NCI-H774 (cell line): ENCODE measurements at regions not wholly inside any gene's neighbourhood (a gene's known extent, or its start where the extent isn't known, plus 50 kb on each side); places are given as distances from the start of the nearest gene placed in this dataset.
"Not testable (repeated sequence)": the region's sequence is repeated elsewhere in the genome, so short reads cannot be mapped to it uniquely, and the experiment has no call there.

Experiments
- DNase-seq: peaks from one replicate; lab custom pipeline; 2025; lab: John Stamatoyannopoulos, UW

DNA sequence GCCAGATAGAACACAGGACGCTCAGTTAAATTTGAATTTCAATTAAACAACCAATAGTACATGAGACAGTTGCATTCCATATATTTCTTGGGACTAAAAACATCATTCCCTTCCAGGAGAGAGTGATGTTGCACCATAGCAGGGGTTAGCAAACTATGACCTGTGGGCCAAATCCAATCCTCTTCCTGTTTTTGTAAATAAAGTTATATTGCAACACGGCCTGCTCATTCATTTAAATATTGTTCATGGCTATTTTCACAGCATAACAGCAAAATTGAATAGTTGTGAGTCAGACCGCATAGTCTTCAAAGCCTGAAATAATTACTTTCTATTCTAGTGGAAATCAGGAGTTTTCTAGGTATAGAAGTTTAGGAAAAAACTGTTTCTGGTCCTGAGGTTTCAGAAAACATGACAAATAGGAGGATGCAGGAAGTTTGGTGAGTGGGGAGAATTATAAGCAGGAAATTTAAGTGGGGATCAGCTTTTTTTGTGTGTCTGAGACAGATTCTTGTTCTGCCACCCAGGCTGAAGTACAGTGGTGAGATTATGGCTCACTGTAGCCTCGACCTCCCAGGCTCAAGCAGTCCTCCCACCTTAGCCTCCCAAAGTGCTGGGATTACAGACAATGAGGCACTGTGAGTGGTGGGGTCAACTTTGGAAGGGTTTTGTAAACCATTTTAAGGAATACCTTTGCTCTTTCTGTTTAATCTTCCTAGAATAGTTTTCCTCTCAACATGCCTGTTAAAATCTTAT lies 131.5 kb downstream of the SOCS6 start:
- no peak for DNase-seq

DNA sequence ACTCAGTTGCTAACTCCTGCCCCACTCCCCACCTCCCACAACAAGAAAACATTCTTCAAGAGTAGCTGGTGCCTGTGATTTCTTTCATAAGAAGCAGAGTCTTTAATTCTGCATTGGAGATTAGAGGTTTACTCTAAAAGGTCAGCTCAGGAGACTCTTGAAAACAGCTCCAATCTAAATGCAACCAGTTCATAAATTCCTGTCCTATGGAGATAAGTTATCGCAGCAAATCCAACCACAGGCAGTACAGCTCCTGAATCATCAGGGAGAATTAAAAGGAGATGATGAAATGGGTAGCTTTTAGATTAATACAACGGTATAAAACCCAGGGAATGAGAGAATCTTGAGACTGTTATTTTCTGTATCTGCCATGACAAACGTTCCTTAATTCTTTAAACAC lies 130.7 kb downstream of the SOCS6 start:
- no peak for DNase-seq

DNA sequence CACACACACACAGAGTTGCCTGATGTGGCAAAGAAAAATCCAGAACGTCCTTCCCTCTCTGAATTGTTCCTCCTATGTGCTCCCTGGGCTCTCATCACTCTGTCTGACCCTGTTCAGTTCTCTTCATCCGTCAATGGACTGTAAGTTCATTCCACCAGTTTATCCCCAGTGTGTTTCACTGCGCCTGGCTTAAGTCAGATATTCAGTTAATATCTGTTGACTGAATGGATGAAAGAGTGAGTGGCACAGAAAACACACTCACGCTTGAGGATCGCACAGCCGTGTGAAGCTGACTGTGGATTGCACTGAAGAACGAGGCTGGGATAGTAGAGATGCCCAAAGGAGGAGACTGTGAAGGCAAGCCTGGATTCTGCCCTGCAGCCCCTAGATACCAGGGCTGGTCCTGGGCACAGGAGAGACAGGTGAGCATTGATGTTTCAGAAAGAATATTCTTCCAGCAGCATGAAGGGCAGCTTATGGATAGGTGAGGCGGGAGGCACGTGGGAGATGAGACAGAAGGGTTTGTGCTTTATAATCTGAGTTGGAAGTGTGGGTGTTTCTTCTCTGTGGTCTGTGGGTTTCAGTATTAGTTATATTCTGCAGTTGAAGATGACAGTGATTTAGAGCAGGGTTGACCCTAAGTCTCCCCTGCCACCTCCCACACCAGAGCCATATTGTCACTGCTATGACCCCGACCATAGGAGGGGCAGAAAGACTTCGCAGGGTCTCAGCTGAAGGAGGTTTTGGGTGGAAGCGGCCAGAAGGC lies 129.9 kb downstream of the SOCS6 start:
- DNase-seq: no peak

DNA sequence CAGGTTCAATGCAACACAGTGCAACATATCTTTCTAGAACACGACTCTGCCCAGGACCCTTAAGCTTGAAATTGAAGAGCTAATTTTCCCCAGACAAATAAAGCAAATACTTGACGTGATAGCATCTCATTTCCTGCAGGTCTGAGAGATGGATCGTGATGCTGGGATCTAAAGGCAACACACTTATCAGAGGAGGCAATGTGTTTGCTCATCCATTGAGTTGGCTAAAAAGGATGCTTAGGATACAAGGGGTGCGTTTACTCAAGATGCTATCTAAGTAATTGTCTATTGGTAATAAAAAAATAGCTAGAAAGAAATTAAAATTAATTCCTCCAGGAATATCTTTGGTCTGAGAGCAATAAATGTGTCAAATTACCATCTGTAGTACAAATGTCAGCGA lies 129.0 kb downstream of the SOCS6 start:
- DNase-seq: no peak

DNA sequence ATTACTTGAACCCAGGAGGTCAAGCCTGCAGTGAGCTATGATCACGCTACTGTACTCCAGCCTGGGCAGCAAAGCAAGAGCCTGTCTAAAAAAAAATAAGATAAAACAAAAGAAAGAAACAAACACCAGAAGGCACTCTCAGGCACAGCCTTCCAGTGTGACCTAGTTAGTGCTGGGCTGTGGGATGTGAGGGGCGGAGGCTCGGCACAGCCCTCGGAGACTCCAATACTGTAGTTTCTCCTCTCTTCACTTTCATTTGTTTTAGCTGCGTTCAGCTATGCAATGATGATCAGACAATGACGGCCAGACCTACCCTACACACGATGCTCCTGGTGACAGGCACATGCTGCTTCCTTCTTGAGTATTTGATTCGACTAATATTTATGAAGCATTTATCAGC lies 127.7 kb downstream of the SOCS6 start:
- no peak for DNase-seq

DNA sequence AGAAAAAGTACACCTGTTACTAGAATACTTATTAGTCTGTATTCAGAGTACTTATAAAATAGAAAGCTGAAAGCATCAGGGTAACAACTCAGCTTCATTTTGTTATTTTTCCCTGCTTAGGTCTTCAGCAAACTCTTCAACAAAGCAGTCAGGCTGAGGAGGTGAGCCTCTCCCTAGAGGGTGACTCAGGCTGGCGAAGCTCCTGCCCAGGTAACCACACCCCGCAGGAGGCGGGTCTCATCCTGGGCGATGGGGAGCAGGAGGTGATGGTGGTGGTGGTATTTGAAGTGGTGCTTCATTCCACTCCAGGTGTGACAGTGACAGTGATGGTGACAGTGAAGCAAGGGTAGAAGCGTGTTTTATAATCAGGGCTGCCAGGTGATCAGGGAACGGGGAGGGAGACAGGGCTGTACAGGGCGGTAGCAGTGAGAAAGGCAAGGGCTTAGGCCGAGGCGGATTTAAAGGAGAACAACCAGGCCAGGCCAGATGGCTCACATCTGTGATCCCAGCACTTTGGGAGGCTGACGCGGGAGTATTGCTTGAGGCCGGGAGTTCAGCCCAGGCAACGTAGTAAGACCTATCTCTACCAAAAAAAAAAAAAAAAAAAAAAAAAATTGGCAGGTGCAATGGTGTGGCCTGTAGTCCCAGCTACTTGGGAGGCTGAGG lies 127.1 kb downstream of the SOCS6 start:
- no peak for DNase-seq

DNA sequence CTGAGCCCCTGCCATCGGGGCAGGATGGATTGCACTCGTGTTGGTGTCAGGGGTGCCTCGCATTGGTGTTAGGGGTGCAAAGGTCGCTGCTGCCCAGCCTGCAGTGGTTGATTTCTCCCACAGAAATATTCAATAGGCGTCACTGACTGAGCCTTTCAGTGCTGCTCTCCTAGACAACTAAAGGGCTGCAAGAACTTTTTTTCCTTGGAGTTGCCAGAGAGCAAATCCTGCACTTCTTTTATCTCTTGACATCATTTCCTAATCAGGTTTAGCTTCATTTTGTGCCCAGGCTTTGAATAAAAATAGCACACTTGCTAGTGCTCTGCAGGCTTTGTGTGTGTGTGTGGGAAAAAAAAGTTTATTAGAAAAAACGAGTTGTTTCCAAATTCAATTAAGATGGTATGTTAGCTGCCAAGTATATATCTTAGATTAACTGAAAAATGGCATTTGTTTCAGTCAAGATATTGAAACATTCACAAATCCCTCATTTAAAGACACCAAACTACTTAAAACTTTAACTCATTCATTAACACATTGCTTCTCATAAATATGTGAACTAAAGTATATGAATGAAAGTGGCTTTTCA lies 125.6 kb downstream of the SOCS6 start:
- DNase-seq: no peak

DNA sequence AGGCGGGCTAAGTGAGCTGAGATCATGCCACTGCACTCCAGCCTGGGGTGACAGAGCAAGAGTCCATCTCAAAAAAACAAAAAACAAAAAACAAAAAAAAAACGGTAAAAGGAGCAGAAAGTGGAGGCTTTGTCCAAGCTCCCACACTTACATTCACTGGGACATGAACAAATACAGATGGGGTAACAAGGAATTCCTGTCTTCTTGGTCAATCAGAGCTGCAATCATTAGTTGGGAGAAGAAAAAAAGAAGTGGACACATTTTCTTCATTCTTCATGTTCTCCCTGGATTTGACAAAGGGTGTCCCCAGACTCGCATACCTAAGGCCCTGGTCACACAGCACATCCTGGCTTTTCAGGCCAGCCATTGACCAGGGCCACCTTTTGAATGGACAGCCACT lies 124.6 kb downstream of the SOCS6 start:
- no peak for DNase-seq

DNA sequence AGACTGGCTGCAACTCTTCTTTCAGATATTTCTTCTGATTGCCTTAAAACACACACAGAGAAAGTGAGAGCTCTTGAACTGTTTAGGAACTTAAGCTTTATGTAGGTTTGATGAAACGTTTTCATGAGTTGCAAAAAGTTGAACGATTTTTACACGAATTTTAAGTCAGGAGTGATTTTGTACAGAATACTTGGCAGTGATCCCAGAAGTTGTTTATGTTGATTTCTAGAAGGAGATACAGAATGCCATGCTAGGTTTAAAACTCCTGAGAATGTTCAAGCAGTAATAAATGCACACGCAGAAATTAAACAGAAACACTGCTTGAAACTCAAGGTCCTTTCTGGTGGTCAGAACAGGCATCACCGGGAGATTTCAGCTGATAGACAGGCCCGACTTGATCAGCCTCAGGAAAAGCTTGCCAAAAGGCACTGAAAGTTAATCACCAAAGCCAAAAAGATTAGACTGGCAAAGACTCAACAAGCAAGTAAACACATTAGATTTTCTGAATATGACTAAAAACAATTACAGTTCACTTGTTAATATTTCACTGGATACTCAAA lies 123.1 kb downstream of the SOCS6 start:
- no peak for DNase-seq

DNA sequence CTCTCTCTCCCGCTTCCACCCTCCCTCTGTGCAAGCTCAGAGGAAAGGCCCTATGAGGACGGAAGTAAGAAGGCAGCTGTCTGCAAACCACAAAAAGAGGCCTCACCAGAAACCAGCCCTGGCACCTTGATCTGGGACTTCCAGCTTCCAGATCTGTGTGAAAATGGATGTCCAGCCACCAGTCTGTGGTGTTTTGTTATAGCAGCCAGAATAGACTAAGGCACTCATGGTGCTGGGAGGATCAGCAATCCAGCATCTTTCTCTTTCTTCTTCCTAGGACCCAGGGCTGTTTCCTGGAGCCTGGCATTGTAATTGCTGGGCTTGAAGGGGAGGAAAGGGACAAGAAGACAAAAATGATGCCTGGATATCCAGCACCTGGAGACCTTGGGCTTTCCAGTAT lies 122.5 kb downstream of the SOCS6 start:
- no peak for DNase-seq

DNA sequence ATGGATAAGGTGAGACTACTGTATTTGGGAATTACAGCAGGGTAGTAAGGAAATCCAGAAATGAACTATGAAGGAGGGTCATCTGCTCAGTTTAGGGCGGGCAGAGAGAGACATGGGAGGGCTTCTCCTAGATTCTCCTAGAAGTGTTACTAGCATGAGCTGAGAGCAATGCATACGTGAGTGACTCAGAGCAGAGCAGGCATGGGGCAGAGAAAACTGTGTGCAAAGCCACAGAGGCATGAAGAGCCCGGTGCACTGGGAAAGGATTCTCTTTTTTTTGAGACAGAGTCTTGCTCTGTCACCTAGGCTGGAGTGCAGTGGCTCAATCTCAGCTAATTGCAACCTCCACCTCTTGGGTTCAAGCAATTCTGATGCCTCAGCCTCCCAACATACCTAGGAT lies 116.2 kb downstream of the SOCS6 start:
- no peak for DNase-seq

DNA sequence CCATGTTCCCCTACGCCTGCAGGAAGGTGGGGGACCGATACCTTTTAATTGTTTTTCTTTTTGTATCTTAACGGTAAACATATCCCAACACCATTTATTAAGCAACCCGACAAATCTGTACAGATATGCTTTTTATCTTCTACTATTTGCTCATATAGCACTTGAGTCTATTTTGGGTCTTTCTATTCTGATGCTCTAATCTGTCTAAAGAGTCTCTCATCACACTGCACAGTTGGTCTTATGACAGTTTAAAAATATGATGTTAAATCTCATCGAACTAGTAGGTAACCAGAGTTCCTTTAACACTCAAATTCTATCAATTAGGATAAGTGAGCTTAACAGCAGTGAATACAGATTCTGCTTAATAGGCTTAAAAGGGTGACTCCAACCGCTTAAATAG lies 111.6 kb downstream of the SOCS6 start:
- no peak for DNase-seq

DNA sequence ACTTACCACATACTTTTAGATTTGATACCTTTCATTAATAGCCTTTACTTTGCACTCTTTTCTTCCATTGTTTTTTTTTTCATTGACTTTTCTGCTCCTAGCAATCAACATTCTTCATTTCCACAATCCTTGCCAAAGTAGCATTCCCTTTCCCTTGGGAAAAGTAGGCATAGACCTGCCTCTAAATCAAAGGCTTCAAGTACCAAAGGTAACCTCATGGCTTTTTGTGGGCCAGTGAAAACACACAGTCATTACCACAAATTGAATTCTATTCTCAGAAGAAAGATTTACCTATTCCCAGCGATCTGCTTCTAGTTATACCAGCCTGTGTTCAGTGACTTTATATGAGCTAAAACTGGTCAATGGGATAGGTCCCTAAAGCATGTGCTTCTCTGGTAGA lies 109.2 kb downstream of the SOCS6 start:
- DNase-seq: no peak

DNA sequence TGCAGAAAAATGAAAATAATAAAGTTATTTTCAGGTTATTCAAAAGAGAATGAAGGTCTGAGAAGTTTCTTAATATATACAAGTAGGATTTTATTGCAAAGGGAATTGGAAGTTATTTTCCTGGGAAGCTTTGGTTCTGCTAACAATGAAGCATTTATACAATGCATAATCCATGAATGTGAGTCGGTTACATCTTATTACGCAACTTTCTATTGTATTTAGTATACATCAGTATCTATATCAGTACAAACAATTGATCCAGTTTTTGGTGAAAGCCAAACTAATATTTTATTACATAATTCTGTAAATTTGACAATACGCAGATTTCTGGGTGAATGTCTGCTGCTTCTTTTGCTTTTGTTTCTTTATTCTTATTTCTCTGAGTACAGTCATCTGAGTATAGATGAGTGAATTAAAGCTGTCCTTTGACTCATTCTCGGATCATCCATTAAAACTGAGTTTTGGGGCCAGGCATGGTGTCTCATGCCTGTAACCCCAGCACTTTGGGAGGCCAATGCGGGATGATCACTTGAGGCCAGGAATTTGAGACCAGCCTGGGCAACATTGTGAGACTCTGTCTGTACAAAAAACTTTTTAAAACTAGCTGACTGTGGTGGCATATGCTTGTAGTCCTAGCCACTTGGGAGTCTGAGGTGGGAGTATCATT lies 108.5 kb downstream of the SOCS6 start:
- no peak for DNase-seq

DNA sequence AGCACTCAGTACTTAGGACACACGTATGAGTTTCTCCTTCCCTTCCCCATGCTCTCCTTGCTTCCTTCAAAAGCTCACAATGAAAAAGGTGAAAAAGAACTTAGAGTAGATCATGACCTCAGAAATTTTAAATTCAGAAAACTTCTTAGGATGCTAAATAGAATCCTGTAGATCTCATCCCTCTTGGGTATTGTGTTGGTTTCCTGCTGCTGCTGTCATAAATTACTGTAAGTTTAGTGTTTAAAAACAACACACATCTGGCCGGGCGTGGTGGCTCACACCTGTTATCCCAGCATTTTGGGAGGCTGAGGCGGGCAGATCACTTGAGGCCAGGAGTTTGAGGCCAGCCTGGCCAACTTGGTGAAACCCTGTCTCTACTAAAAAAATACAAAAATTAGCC lies 106.9 kb downstream of the SOCS6 start:
- DNase-seq: not testable (repeated sequence)

DNA sequence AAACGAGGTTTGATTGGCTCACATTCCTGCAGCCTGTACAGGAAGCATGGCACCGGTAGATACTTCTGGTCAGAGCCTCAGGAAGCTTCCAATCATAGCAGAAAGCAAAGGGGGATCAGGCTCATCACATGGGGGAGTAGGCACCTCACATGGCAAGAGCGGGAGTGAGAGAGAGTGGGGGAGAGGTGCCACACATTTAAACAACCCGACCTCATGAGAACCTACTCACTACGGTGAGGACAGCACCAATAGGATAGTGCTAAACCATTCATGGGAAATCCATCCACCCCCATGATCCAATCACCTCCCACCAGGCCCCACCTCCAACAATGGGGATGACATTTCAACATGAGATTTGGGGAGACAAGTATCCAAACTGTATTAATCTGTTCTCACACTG lies 105.8 kb downstream of the SOCS6 start:
- DNase-seq: no peak

DNA sequence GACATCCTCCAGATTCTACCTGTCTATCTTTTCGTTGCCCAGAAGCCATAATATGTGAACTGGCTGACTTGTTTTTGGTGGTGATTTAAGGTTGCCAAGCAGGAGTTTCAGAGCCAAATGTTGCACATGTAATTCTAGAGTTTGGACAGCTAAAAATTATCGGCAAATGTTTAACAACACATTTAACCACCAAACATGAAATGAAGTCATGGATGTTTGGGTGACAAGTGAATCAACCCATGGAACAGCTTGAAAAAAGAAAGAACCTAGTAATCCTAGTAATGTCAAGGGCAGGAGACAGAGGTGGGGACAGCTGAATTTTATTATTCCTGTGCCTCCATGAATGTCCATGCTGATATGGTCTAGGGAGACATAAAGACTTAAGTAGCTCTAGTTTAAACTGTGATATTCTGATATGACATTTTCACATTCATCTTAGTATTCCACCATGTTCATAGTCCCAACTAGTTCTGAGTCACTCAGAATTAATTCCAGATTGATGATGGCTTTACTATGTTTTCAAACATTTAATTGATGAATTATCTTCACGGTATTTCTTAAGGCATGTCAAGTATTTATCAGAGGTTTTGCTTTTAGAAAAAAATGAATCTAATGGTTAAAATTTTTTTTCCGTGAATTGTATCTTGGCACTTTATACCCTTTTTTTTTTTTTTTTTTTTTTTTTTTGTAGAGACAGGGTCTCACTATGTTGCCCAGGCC lies 101.7 kb downstream of the SOCS6 start:
- no peak for DNase-seq

DNA sequence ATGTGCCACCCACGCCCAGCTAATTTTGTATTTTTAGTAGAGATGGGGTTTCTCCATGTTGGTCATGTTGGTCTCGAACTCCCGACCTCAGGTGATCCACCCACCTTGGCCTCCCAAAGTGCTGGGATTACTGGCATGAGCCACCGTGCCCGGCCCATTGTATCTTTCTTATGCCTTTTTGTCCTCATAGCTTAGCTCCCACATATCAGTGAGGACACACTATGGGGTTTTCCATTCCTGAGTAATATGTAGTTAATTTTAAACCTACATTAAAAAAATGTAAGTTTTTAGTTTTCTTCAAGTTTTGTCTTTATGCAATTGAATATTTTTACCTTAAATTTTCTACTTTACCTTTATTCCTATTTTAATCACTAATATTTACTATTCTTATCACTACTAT lies 100.2 kb downstream of the SOCS6 start:
- DNase-seq: not testable (repeated sequence)

DNA sequence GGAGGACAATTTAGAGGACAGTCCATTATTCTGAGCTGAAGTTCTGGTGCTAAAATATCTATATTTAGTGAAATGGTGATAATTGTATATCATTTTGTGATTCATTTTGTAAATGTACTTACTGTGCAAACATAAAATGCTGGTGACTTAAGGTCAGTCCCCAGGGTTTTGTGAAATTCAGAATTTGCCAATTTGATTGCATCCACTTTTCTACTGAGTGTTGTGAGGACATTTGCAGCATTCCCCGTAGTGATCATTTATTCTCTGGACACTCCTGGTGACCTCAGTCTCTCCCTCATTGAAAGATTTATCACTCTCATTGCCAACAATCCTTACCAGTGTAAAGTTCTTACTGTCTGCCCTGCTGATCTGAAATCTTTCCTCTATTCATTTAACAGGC lies 98.2 kb downstream of the SOCS6 start:
- DNase-seq: no peak

DNA sequence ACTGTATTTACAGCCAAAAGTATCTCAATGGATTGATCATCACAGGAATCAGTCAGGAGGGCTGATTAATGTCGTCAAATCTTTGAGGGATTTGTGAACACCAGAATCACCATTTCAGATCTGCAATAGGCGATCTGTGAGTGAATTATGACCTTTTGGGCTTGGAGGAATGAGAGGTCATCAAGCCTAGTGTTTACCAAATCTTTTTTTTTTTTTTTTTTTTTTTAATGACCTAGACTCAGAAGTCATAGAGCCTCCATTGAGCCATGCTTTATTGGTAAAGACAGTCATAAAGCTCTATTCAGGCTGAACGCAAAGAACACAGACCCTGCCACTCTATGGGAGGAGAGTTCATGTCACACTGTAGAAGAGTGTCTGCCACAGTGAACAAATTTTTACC lies 97.7 kb downstream of the SOCS6 start:
- no peak for DNase-seq

DNA sequence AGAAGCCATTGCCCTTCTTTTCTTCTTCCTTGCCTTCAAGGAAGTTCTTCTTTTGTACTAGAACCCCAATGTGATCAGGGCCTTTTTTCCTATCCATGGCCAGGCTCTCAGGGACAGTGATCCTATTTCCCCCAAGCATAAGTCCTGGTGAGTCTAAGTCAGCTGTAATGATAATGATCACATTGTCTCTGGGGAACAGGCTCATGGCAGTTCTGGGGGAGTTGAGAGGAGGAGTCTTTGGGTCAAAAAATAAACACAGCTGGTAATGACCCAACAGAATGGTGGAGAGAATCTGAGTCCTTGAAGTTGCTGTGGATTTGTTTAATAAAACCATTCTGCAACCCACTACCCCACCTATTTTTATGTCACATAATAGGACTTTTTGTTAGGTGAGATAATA lies 96.6 kb downstream of the SOCS6 start:
- no peak for DNase-seq
